ENCODE measurements at regions not wholly inside any gene's neighbourhood (a gene's known extent, or its start where the extent isn't known, plus 50 kb on each side); places are given as distances from the start of the nearest gene placed in this dataset.

- TF ChIP-seq CTCF (IDR thresholded peaks at IDR 0.05 in 2 of 3, conservative IDR thresholded peaks at IDR 0.05 in 1 of 3; ENCODE audit: borderline replicate concordance in 1 of 3, insufficient read depth in 1 of 3, low read depth in 2 of 3, low read length in 2 of 3), result no peak
- no peak for TF ChIP-seq POLR2AphosphoS5 (IDR thresholded peaks at IDR 0.05; ENCODE audit: low read depth, low read length)
Observed at GRCh38 chr13:72656357-72656756, 71.1 kb downstream of the MZT1 start.
